ENCODE measurements at regions not wholly inside any gene's neighbourhood (a gene's known extent, or its start where the extent isn't known, plus 50 kb on each side); places are given as distances from the start of the nearest gene placed in this dataset.

DNA sequence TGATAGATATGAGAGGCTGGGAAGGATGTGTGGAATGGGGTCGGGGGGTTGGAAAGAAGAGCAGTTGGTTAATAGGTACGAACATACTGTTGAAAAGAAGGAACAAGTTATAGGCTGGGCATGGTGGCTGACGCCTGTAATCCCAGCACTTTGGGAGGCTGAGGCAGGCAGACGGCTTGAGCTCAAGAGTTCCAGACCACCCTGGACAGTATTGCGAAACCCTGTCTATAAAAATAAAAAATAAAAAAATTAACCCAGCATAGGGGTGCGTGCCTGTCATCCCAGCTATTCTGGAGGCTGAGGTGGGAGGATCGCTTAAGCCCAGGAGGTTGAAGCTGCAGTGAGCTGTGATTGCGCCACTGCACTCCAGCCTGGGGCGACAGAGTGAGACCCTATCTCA is 58.5 kb upstream of the NHSL2 start:
- Histone ChIP-seq H3K4me1 (no peaks in the 10 kb centered on the region), H3K9me3 (no peaks in the 10 kb centered on the region), H3K36me3 (no peaks in the 10 kb centered on the region), H3K27ac (no peak overlapping the region), H3K4me3 (no peak overlapping the region), H3K27me3 (peaks cover 0 to 15% (median 0%) of the 10 kb centered on the region in 9 donors)
- TF ChIP-seq, protein P1, sequence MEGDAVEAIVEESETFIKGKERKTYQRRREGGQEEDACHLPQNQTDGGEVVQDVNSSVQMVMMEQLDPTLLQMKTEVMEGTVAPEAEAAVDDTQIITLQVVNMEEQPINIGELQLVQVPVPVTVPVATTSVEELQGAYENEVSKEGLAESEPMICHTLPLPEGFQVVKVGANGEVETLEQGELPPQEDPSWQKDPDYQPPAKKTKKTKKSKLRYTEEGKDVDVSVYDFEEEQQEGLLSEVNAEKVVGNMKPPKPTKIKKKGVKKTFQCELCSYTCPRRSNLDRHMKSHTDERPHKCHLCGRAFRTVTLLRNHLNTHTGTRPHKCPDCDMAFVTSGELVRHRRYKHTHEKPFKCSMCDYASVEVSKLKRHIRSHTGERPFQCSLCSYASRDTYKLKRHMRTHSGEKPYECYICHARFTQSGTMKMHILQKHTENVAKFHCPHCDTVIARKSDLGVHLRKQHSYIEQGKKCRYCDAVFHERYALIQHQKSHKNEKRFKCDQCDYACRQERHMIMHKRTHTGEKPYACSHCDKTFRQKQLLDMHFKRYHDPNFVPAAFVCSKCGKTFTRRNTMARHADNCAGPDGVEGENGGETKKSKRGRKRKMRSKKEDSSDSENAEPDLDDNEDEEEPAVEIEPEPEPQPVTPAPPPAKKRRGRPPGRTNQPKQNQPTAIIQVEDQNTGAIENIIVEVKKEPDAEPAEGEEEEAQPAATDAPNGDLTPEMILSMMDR (IDR thresholded peaks at IDR 0.05), result no peak
- TF ChIP-seq POLR2A (IDR thresholded peaks at IDR 0.05), result no peak
- ATAC-seq (no peak), DNase-seq (no peak)
- intact Hi-C loops (cut with DNase I), result no loop called here
- 78 to 82% (median 79%) methylated on average over 9 of the region's 9 CpGs for WGBS, 4 donors

DNA sequence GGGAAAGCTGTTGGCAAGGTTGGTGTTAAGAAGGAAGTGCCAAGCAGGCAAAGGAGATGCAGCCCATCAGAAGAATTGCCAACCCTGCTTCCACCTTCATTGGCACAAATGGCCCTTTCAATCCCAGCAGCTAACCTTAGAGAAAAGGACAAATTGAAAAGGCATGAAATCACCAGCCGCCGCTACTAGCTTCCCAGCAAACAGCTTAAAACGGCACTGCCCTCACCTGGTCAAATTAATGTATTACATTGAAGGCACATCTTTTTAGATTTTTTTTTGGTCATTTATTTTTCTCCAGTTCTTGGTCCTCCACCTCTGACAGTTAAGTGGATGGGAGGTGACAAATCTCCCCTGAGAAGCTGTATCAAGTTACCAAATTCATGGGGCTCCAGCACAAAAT is 51.0 kb upstream of the NHSL2 start:
- ATAC-seq (no peak), DNase-seq (no peak)
- WGBS, 4 donors, result 2 to 9% (median 5%) methylated on average over 3 of the region's 3 CpGs
- Histone ChIP-seq H3K4me3 (no peak overlapping the region), H3K9me3 (no peaks in the 10 kb centered on the region), H3K36me3 (no peaks in the 10 kb centered on the region), H3K27me3 (peaks cover 0 to 17% (median 0%) of the 10 kb centered on the region in 9 donors), H3K27ac (no peak overlapping the region), H3K4me1 (no peaks in the 10 kb centered on the region)
- intact Hi-C loops (cut with DNase I), result no loop called here
- TF ChIP-seq POLR2A (IDR thresholded peaks at IDR 0.05), result no peak
- TF ChIP-seq, protein P1 (IDR thresholded peaks at IDR 0.05), result peak; percentile 32 to 63 (median 49)

Data from heart left ventricle (tissue), 16 donors.